ENCODE measurements at regions not wholly inside any gene's neighbourhood (a gene's known extent, or its start where the extent isn't known, plus 50 kb on each side); places are given as distances from the start of the nearest gene placed in this dataset.

- TF ChIP-seq, protein P1, sequence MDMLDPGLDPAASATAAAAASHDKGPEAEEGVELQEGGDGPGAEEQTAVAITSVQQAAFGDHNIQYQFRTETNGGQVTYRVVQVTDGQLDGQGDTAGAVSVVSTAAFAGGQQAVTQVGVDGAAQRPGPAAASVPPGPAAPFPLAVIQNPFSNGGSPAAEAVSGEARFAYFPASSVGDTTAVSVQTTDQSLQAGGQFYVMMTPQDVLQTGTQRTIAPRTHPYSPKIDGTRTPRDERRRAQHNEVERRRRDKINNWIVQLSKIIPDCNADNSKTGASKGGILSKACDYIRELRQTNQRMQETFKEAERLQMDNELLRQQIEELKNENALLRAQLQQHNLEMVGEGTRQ (IDR thresholded peaks at IDR 0.05), result no peak
- TF ChIP-seq MAZ (IDR thresholded peaks at IDR 0.05; ENCODE audit: borderline replicate concordance, low read depth, low read length) (no peak), RCOR1 (IDR thresholded peaks at IDR 0.05; ENCODE audit: low read depth, low read length) (no peak), ZFP36 (IDR thresholded peaks at IDR 0.05; ENCODE audit: borderline replicate concordance, partially characterized antibody) (no peak), FOXS1 (CRISPR knock-in tag; IDR thresholded peaks at IDR 0.05) (no peak), TP53 (CRISPR knock-in tag; IDR thresholded peaks at IDR 0.05) (no peak), MAFK (IDR thresholded peaks at IDR 0.05; ENCODE audit: partially characterized antibody) (no peak), HOXB13 (CRISPR knock-in tag; IDR thresholded peaks at IDR 0.05; ENCODE audit: low read depth) (no peak)
Observed at GRCh38 chr3:161977063-161977462, 480.5 kb downstream of the OTOL1 start (continued).

GRCh38 chr3:161977850-161978249 lies 481.2 kb downstream of the OTOL1 start:
- no peak for TF ChIP-seq HOXA7 (CRISPR knock-in tag; IDR thresholded peaks at IDR 0.05)
- no peak for TF ChIP-seq E2F6 (IDR thresholded peaks at IDR 0.05; ENCODE audit: borderline replicate concordance, low read depth)
- TF ChIP-seq EHF (CRISPR knock-in tag; IDR thresholded peaks at IDR 0.05), result no peak
- TF ChIP-seq ZSCAN20 (CRISPR knock-in tag; IDR thresholded peaks at IDR 0.05), result no peak
- TF ChIP-seq RAD21 (conservative IDR thresholded peaks at IDR 0.05 in 1 of 2, IDR thresholded peaks at IDR 0.05 in 1 of 2), result no peak
- TF ChIP-seq GATA3 (IDR thresholded peaks at IDR 0.05; ENCODE audit: borderline replicate concordance), result no peak
- TF ChIP-seq, protein P2, sequence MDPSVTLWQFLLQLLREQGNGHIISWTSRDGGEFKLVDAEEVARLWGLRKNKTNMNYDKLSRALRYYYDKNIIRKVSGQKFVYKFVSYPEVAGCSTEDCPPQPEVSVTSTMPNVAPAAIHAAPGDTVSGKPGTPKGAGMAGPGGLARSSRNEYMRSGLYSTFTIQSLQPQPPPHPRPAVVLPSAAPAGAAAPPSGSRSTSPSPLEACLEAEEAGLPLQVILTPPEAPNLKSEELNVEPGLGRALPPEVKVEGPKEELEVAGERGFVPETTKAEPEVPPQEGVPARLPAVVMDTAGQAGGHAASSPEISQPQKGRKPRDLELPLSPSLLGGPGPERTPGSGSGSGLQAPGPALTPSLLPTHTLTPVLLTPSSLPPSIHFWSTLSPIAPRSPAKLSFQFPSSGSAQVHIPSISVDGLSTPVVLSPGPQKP (IDR thresholded peaks at IDR 0.05; ENCODE audit: low read depth, low read length), result no peak
- TF ChIP-seq FOXS1 (CRISPR knock-in tag; IDR thresholded peaks at IDR 0.05), result no peak
- no peak for TF ChIP-seq CBX2 (IDR thresholded peaks at IDR 0.05; ENCODE audit: borderline replicate concordance, low read depth)
- no peak for TF ChIP-seq HEYL (CRISPR knock-in tag; IDR thresholded peaks at IDR 0.05)
- TF ChIP-seq EP300 (IDR thresholded peaks at IDR 0.05), result no peak
- Histone ChIP-seq H3K4me3 (no peak overlapping the region), H3K9me3 (no peaks in the 10 kb centered on the region), H3K4me1 (no peaks in the 10 kb centered on the region), H3K27ac (no peak overlapping the region), H3K4me2 (no peak overlapping the region)
- CTCF ChIA-PET, result interaction anchor here (0.8 kb wide), 2 partner anchors 13 to 601 kb away, joined by 3 read pairs; no protein-coding TSS in a partner anchor
- POLR2A ChIA-PET, result no interaction called here
- FAIRE-seq, result no peak
- DNase-seq (ENCODE audit: low read depth in 1 of 2, low spot score in 1 of 2), result no peak
- 47% methylated on average over 3 of the region's 9 CpGs for WGBS (ENCODE audit: missing lambda C conversion rate)
- ATAC-seq, result no peak

GRCh38 chr3:161987933-161988332 lies 491.3 kb downstream of the OTOL1 start:
- no peak overlapping the region for H3K4me3 ChIP-seq
- FAIRE-seq, result peak; percentile 39
- H3K4me2 ChIP-seq, result no peak overlapping the region
- ChIA-PET POLR2A (no interaction called here), CTCF (no interaction called here)
- no peak overlapping the region for H3K27ac ChIP-seq
- no peak for ATAC-seq
- H3K9me3 ChIP-seq, result no peaks in the 10 kb centered on the region
- no peak for DNase-seq (ENCODE audit: low read depth in 1 of 2, low spot score in 1 of 2)
- H3K4me1 ChIP-seq, result no peaks in the 10 kb centered on the region
- TF ChIP-seq TFCP2L1 (CRISPR knock-in tag; IDR thresholded peaks at IDR 0.05), result no peak
- no peak for TF ChIP-seq GATA3 (IDR thresholded peaks at IDR 0.05; ENCODE audit: borderline replicate concordance)
- no peak for TF ChIP-seq ZC3H11A (IDR thresholded peaks at IDR 0.05)
- TF ChIP-seq MAFK (IDR thresholded peaks at IDR 0.05; ENCODE audit: partially characterized antibody), result peak; percentile 62
- 79% methylated on average over 1 of the region's 1 CpG for WGBS (ENCODE audit: missing lambda C conversion rate)

DNA sequence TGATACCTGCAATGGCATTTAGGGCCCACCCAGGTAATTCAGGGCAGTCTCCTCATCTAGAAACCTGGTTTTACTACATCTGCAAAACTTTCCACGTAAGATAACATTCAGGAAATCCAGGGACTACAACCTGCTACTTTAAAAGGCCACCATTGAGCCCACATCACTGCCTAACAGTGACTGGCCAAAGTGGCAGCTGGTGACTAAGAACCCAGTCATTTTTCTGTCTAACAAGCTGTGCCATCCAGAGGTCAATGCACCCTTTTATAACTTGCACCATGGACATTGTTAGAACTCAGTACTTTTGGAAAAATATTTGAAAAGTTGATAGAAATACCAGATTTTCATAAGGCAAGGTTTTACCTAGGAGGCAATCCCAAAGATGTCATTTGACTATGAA lies 492.4 kb downstream of the OTOL1 start:
- no peak overlapping the region for H3K27ac ChIP-seq
- no peaks in the 10 kb centered on the region for H3K9me3 ChIP-seq
- 64% methylated on average over 1 of the region's 1 CpG for WGBS (ENCODE audit: missing lambda C conversion rate)
- FAIRE-seq (no peak), DNase-seq (ENCODE audit: low read depth in 1 of 2, low spot score in 1 of 2) (peak in 1 of 2 experiments; percentile 12), ATAC-seq (no peak)
- TF ChIP-seq RCOR1 (IDR thresholded peaks at IDR 0.05; ENCODE audit: low read depth, low read length) (no peak), CHD2 (IDR thresholded peaks at IDR 0.05; ENCODE audit: low read length, partially characterized antibody) (no peak), ZC3H11A (IDR thresholded peaks at IDR 0.05) (no peak), FOSB (CRISPR knock-in tag; IDR thresholded peaks at IDR 0.05) (no peak)
- POLR2A ChIA-PET, result no interaction called here
- no peaks in the 10 kb centered on the region for H3K4me1 ChIP-seq
- H3K4me2 ChIP-seq, result no peak overlapping the region
- CTCF ChIA-PET, result interaction anchor here (0.6 kb wide), 1 partner anchor 1033 kb away, joined by 5 read pairs; no protein-coding TSS in a partner anchor
- no peak overlapping the region for H3K4me3 ChIP-seq

All from A549 (cell line).